SK-N-SH (cell line): ENCODE measurements at regions not wholly inside any gene's neighbourhood (a gene's known extent, or its start where the extent isn't known, plus 50 kb on each side); places are given as distances from the start of the nearest gene placed in this dataset.

Experiments used
- CTCF ChIA-PET: fragments of 300-600, 350-600 bp; formaldehyde crosslinking; extraction: SDS; loops from one replicate; lab custom pipeline; 2021; lab: Yijun Ruan, JAX
- POLR2A ChIA-PET: fragments of 350-600 bp; sonication (Branson Sonifier 250); formaldehyde crosslinking; extraction: SDS; loops from one replicate; lab custom pipeline; 2020; ENCODE audit warnings: antibody characterized with exemption, inconsistent platforms; lab: Yijun Ruan, JAX
- DNase-seq: peaks from one replicate; pipeline ENCODE4 v3.0.0; 2012
- H2AFZ ChIP-seq: fragments of 200-600 bp; sonication (generic); 2 replicates; pipeline ENCODE4 v1.8.1; 2016; ENCODE audit warnings: antibody characterized with exemption, mild to moderate bottlenecking, low read depth
- H3F3A ChIP-seq: fragments of 200-600 bp; sonication (generic); replicated peaks from 2 replicates; pipeline ENCODE3; 2016; ENCODE audit warnings: antibody characterized with exemption, mild to moderate bottlenecking; ENCODE audit not compliant: insufficient read depth
- H3K27ac ChIP-seq, 2 experiments: fragments of 200-500 bp in 1 of 2; fragments of 200-600 bp in 1 of 2; sonication (Bioruptor generic) in 1 of 2; sonication (generic), shearing (Covaris generic) in 1 of 2; 2 replicates each; pipeline versions ENCODE4 v1.5.1 to v1.6.1; 2014 to 2016; ENCODE audit warnings: low read depth in 2 of 2, inconsistent platforms in 1 of 2, low read length in 1 of 2, mild to moderate bottlenecking in 1 of 2, mixed read lengths in 1 of 2
- H3K27me3 ChIP-seq: fragments of 200-600 bp; sonication (generic), shearing (Covaris generic); 2 replicates; pipeline ENCODE4 v1.6.1; 2016; ENCODE audit warnings: mixed run types; ENCODE audit not compliant: insufficient read depth
- H3K36me3 ChIP-seq, 2 experiments: fragments of 200-500 bp in 1 of 2; fragments of 200-600 bp in 1 of 2; sonication (Bioruptor generic) in 1 of 2; sonication (generic) in 1 of 2; replicated peaks in 1 of 2; 2 replicates each; pipeline versions ENCODE3 to v1.5.1; 2014 to 2016; ENCODE audit warnings: low read length in 1 of 2, mild to moderate bottlenecking in 1 of 2; ENCODE audit not compliant: insufficient read depth in 2 of 2, control insufficient read depth in 1 of 2
- H3K4me1 ChIP-seq, 2 experiments: fragments of 200-500 bp in 1 of 2; fragments of 200-600 bp in 1 of 2; sonication (Bioruptor generic) in 1 of 2; sonication (generic), shearing (Covaris generic) in 1 of 2; 2 replicates each; pipeline versions ENCODE4 v1.5.1 to v1.6.1; 2014 to 2016; ENCODE audit warnings: low read depth in 1 of 2, low read length in 1 of 2, mixed run types in 1 of 2; ENCODE audit not compliant: insufficient read depth in 2 of 2, control insufficient read depth in 1 of 2
- H3K4me2 ChIP-seq: fragments of 200-600 bp; sonication (generic), shearing (Covaris generic); 2 replicates; pipeline ENCODE4 v1.6.1; 2017; ENCODE audit warnings: mixed run types
- H3K4me3 ChIP-seq, 2 experiments: fragments of 200-500 bp in 1 of 2; fragments of 200-600 bp in 1 of 2; sonication (Bioruptor generic) in 1 of 2; sonication (generic), shearing (Covaris generic) in 1 of 2; 2 replicates each; pipeline versions ENCODE4 v1.5.1 to v1.8.1; 2014 to 2016; ENCODE audit warnings: low read depth in 2 of 2, inconsistent platforms in 1 of 2, low read length in 1 of 2, mild to moderate bottlenecking in 1 of 2, mixed read lengths in 1 of 2, moderate library complexity in 1 of 2
- H3K79me2 ChIP-seq: fragments of 200-600 bp; sonication (generic); 2 replicates; pipeline ENCODE4 v1.8.1; 2017; ENCODE audit warnings: mild to moderate bottlenecking; ENCODE audit not compliant: insufficient read depth
- H3K9ac ChIP-seq: fragments of 200-600 bp; sonication (generic); 2 replicates; pipeline ENCODE4 v1.6.1; 2017; ENCODE audit warnings: mixed run types
- H3K9me2 ChIP-seq: fragments of 200-600 bp; sonication (generic); 2 replicates; pipeline ENCODE4 v1.6.1; 2017; ENCODE audit warnings: mixed run types
- H3K9me3 ChIP-seq: fragments of 200-600 bp; sonication (generic); 2 replicates; pipeline ENCODE4 v1.6.1; 2017; ENCODE audit warnings: mixed run types, mild to moderate bottlenecking, moderate library complexity
- H4K20me1 ChIP-seq: fragments of 200-600 bp; sonication (generic); 2 replicates; pipeline ENCODE4 v1.6.1; 2017; ENCODE audit warnings: mild to moderate bottlenecking, mixed run types; ENCODE audit not compliant: insufficient read depth
- EZH2phosphoT487 ChIP-seq: fragments of 200-600 bp; sonication (generic); IDR thresholded peaks from 2 replicates; pipeline ENCODE4 v1.6.1; 2017; ENCODE audit warnings: low read depth, mixed run types, mild to moderate bottlenecking, antibody characterized with exemption, moderate library complexity, borderline replicate concordance
- FOXM1 ChIP-seq: IDR thresholded peaks from 2 replicates; pipeline ENCODE4 v1.4.0; 2012; ENCODE audit warnings: low read depth, mild to moderate bottlenecking
- IRF3 ChIP-seq: fragments of 150-350 bp; IDR thresholded peaks from 2 replicates; pipeline ENCODE4 v1.6.1; 2016; ENCODE audit warnings: mild to moderate bottlenecking, low read depth, low read length
- MAX ChIP-seq: IDR thresholded peaks from 2 replicates; pipeline ENCODE4 v1.4.0; 2012; ENCODE audit warnings: low read depth
- MEF2A ChIP-seq: IDR thresholded peaks from 2 replicates; pipeline ENCODE4 v1.4.0; 2012; ENCODE audit warnings: low read depth, borderline replicate concordance
- MXI1 ChIP-seq: IDR thresholded peaks from 2 replicates; pipeline ENCODE4 v1.6.1; 2012; ENCODE audit warnings: mild to moderate bottlenecking, low read depth, low read length, improper control_type of control experiment
- NFIC ChIP-seq: IDR thresholded peaks from 2 replicates; pipeline ENCODE4 v1.4.0; 2012; ENCODE audit warnings: borderline replicate concordance
- NRF1 ChIP-seq: IDR thresholded peaks from 2 replicates; pipeline ENCODE4 v1.6.1; 2012; ENCODE audit warnings: low read depth, mild to moderate bottlenecking, low read length
- PBX3 ChIP-seq: IDR thresholded peaks from 2 replicates; pipeline ENCODE4; 2012
- RCOR1 ChIP-seq: fragments of 150-350 bp; IDR thresholded peaks from 2 replicates; pipeline ENCODE4 v1.6.1; 2017; ENCODE audit warnings: antibody characterized with exemption, low read length
- REST ChIP-seq: IDR thresholded peaks from 2 replicates; pipeline ENCODE4 v1.6.1; 2012; ENCODE audit warnings: mild to moderate bottlenecking, low read depth, low read length, moderate library complexity
- RFX5 ChIP-seq: IDR thresholded peaks from 2 replicates; pipeline ENCODE4 v1.6.1; 2012; ENCODE audit warnings: mild to moderate bottlenecking, improper control_type of control experiment, low read length
- RXRA ChIP-seq: IDR thresholded peaks from 2 replicates; pipeline ENCODE4 v1.4.0; 2012; ENCODE audit warnings: low read depth, mild to moderate bottlenecking, borderline replicate concordance
- SIN3A ChIP-seq: IDR thresholded peaks from 2 replicates; pipeline ENCODE4 v1.6.1; 2012; ENCODE audit warnings: low read depth, mild to moderate bottlenecking, low read length, moderate library complexity, borderline replicate concordance
- YY1 ChIP-seq: IDR thresholded peaks from 2 replicates; pipeline ENCODE4 v1.4.0; 2012; ENCODE audit warnings: low read depth, mild to moderate bottlenecking
- ZBTB33 ChIP-seq: IDR thresholded peaks from 2 replicates; pipeline ENCODE4 v1.4.0; 2012; ENCODE audit warnings: low read depth, borderline replicate concordance
- WGBS: methylation state at CpG from one replicate; pipeline ENCODE4 v1.1.6; 2017; ENCODE audit warnings: low lambda C conversion rate; 5-methylcytosine and 5-hydroxymethylcytosine counted together

- no peaks in the 10 kb centered on the region for H3F3A ChIP-seq
- no peaks in the 10 kb centered on the region for H3K36me3 ChIP-seq
- H4K20me1 ChIP-seq, result no peaks in the 10 kb centered on the region
- H3K27me3 ChIP-seq, result no peaks in the 10 kb centered on the region
- H3K9ac ChIP-seq, result no peak overlapping the region
- no peak overlapping the region for H3K27ac ChIP-seq
- WGBS, result 33% methylated on average over 1 of the region's 2 CpGs
- H3K4me2 ChIP-seq, result no peak overlapping the region
- no peak overlapping the region for H3K4me3 ChIP-seq
- POLR2A ChIA-PET, result no interaction called here
- CTCF ChIA-PET, result interaction anchor here (1.0 to 1.4 kb wide), 2 partner anchors 21 to 217 kb away, joined by 3 to 4 read pairs; no protein-coding TSS in a partner anchor
- no peaks in the 10 kb centered on the region for H3K79me2 ChIP-seq
- TF ChIP-seq RCOR1 (no peak), PBX3 (no peak), MEF2A (no peak), ZBTB33 (no peak), RFX5 (no peak), RXRA (no peak), SIN3A (no peak), IRF3 (no peak), FOXM1 (no peak), NFIC (no peak), EZH2phosphoT487 (no peak)
- no peak overlapping the region for H2AFZ ChIP-seq
- H3K4me1 ChIP-seq, result no peaks in the 10 kb centered on the region
- no peak for DNase-seq
- no peaks in the 10 kb centered on the region for H3K9me2 ChIP-seq
- H3K9me3 ChIP-seq, result no peaks in the 10 kb centered on the region
Observed at GRCh38 chr10:124171561-124171960, 78.2 kb upstream of the CHST15 start.

- no peak overlapping the region for H3K27ac ChIP-seq
- H3K4me2 ChIP-seq, result no peak overlapping the region
- H3K36me3 ChIP-seq, result no peaks in the 10 kb centered on the region
- POLR2A ChIA-PET, result no interaction called here
- no peak overlapping the region for H3K4me3 ChIP-seq
- no peaks in the 10 kb centered on the region for H3K79me2 ChIP-seq
- no peak for DNase-seq
- H3K4me1 ChIP-seq, result no peaks in the 10 kb centered on the region
- H3F3A ChIP-seq, result no peaks in the 10 kb centered on the region
- TF ChIP-seq MAX (no peak), RXRA (no peak), NRF1 (no peak), FOXM1 (no peak), RCOR1 (no peak), MXI1 (no peak), IRF3 (no peak), PBX3 (no peak), REST (no peak), YY1 (no peak)
- H3K9me2 ChIP-seq, result no peaks in the 10 kb centered on the region
- CTCF ChIA-PET, result interaction anchor here (0.9 kb wide), 1 partner anchor 218 kb away, joined by 3 read pairs; no protein-coding TSS in a partner anchor
- H2AFZ ChIP-seq, result no peak overlapping the region
- H3K9me3 ChIP-seq, result no peaks in the 10 kb centered on the region
- WGBS, result 52% methylated on average over 7 of the region's 7 CpGs
- no peak overlapping the region for H3K9ac ChIP-seq
- no peaks in the 10 kb centered on the region for H3K27me3 ChIP-seq
- no peaks in the 10 kb centered on the region for H4K20me1 ChIP-seq
Observed at GRCh38 chr10:124170631-124171030, 77.2 kb upstream of the CHST15 start.
